Tibial artery (tissue), 4 donors: ENCODE measurements at regions not wholly inside any gene's neighbourhood (a gene's known extent, or its start where the extent isn't known, plus 50 kb on each side); places are given as distances from the start of the nearest gene placed in this dataset.
"Not testable (repeated sequence)": the region's sequence is repeated elsewhere in the genome, so short reads cannot be mapped to it uniquely, and the experiment has no call there.

ENCODE experiments used
- DNase-seq, 2 donors: peaks; one replicate each; pipeline ENCODE4 v3.0.0-alpha.2; 2019
- H3K27ac ChIP-seq, 2 donors: fragments of 200-600 bp; sonication (generic) in 1 of 2; 1 replicate in 1 of 2; 2 replicates in 1 of 2; pipeline ENCODE4 v1.5.1; 2018 to 2019; ENCODE audit warnings: mild to moderate bottlenecking in 1 of 2
- H3K27me3 ChIP-seq, 2 donors: fragments of 200-600 bp; sonication (generic) in 1 of 2; one replicate each; pipeline versions ENCODE4 v1.5.1 to v1.6.0; 2016 to 2019
- H3K36me3 ChIP-seq, 3 donors: fragments of 200-600 bp; sonication (generic) in 2 of 3; one replicate each; pipeline ENCODE4 v1.5.1; 2016 to 2019; ENCODE audit warnings: mild to moderate bottlenecking in 2 of 3
- H3K4me1 ChIP-seq, 4 donors: fragments of 200-600 bp; sonication (generic) in 2 of 4; 1 replicate in 3 of 4; 2 replicates in 1 of 4; pipeline ENCODE4 v1.5.1; 2016 to 2019
- H3K4me3 ChIP-seq, 2 donors: fragments of 200-600 bp; sonication (generic) in 1 of 2; 1 replicate in 1 of 2; 2 replicates in 1 of 2; pipeline ENCODE4 v1.5.1; 2018 to 2019; ENCODE audit warnings: mild to moderate bottlenecking in 2 of 2
- H3K9me3 ChIP-seq, 3 donors: fragments of 200-600 bp; sonication (generic) in 1 of 3; one replicate each; pipeline ENCODE4 v1.5.1; 2016 to 2019
- intact Hi-C: fragments of 100-400 bp; cut with DNase I; formaldehyde crosslinking; loops from one replicate; pipeline ENCODE4 v1.15.0; 2023; ENCODE audit warnings: low total_unique reads
- TF ChIP-seq, protein P1 (sequence below), 2 experiments: fragments of 200-600 bp in 1 of 2; fragments of 450-650 bp in 1 of 2; IDR thresholded peaks; one replicate each; pipeline ENCODE4 v1.5.1; 2017 to 2019; ENCODE audit warnings: antibody characterized with exemption in 2 of 2, mild to moderate bottlenecking in 1 of 2, moderate library complexity in 1 of 2

DNA sequence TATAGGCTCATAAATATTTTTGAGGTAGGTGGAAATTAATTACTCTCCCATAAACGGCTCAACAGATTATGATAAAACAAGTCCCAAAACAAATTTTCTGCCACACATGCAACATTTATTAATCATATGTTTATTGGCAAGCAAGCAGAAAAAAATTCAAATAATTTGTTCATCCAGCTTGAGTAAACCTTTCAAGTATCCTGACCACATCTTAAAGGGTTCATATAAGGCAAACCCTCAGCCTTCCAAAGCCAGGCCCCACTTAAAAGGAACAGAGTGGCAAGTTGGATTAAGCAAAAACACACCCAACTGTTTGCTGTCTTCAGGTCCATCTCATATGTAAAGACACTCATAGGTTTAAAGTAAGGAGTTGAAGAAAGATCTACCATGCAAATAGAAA, 1042.3 kb downstream of the DIPK2A start:
- TF ChIP-seq, protein P1, sequence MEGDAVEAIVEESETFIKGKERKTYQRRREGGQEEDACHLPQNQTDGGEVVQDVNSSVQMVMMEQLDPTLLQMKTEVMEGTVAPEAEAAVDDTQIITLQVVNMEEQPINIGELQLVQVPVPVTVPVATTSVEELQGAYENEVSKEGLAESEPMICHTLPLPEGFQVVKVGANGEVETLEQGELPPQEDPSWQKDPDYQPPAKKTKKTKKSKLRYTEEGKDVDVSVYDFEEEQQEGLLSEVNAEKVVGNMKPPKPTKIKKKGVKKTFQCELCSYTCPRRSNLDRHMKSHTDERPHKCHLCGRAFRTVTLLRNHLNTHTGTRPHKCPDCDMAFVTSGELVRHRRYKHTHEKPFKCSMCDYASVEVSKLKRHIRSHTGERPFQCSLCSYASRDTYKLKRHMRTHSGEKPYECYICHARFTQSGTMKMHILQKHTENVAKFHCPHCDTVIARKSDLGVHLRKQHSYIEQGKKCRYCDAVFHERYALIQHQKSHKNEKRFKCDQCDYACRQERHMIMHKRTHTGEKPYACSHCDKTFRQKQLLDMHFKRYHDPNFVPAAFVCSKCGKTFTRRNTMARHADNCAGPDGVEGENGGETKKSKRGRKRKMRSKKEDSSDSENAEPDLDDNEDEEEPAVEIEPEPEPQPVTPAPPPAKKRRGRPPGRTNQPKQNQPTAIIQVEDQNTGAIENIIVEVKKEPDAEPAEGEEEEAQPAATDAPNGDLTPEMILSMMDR (IDR thresholded peaks at IDR 0.05), result no peak
- Histone ChIP-seq H3K4me1 (no peaks in the 10 kb centered on the region), H3K27me3 (no peaks in the 10 kb centered on the region), H3K9me3 (no peaks in the 10 kb centered on the region), H3K4me3 (no peak overlapping the region), H3K27ac (no peak overlapping the region), H3K36me3 (no peaks in the 10 kb centered on the region)
- intact Hi-C loops, result no loop called here
- DNase-seq, result no peak

DNA sequence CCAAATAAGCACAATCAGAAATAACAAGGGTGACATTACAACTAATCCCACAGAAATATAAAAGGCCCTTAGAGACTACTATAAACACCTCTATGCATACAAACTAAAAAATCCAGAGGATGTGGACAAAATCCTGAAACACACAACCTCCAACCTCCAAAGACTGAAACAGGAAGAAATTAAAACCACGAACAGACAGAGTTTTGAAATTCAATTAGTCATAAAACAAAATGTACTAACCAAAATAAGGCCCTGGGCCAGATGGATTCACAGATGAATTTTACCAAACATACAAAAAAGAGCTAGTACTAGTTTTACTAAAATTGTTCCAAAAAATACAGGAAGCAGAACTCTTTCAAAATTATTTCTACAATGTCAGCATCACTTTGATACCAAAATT, 1043.6 kb downstream of the DIPK2A start:
- Histone ChIP-seq H3K27ac (no peak overlapping the region), H3K27me3 (no peaks in the 10 kb centered on the region), H3K9me3 (no peaks in the 10 kb centered on the region), H3K4me1 (no peaks in the 10 kb centered on the region), H3K4me3 (no peak overlapping the region), H3K36me3 (no peaks in the 10 kb centered on the region)
- no peak for DNase-seq
- TF ChIP-seq, protein P1 (IDR thresholded peaks at IDR 0.05), result no peak
- intact Hi-C loops, result no loop called here

DNA sequence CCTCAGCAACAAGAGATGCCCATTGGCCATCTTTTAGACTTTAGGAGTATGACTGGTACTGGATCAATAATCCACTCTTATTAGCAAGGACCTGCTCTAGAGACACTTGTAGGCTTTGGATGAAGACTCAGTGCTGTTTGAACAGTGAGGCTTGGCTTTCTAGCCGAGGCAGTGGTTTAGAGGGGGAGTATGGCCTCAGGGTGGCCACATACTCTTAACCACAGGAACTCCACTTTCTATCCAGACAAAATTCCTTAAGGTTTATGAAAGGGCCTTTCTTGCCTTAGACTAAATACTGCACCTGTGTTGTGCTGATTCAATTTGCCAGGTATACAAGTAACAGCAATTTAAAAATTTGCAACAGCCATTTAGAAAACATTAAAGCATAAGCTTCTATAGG, 1046.3 kb downstream of the DIPK2A start:
- no peaks in the 10 kb centered on the region for H3K4me1 ChIP-seq
- no peaks in the 10 kb centered on the region for H3K36me3 ChIP-seq
- H3K9me3 ChIP-seq, result no peaks in the 10 kb centered on the region
- no peak for DNase-seq
- H3K27me3 ChIP-seq, result no peaks in the 10 kb centered on the region
- intact Hi-C loops, result no loop called here
- no peak overlapping the region for H3K27ac ChIP-seq
- TF ChIP-seq, protein P1 (IDR thresholded peaks at IDR 0.05), result no peak
- H3K4me3 ChIP-seq, result no peak overlapping the region

DNA sequence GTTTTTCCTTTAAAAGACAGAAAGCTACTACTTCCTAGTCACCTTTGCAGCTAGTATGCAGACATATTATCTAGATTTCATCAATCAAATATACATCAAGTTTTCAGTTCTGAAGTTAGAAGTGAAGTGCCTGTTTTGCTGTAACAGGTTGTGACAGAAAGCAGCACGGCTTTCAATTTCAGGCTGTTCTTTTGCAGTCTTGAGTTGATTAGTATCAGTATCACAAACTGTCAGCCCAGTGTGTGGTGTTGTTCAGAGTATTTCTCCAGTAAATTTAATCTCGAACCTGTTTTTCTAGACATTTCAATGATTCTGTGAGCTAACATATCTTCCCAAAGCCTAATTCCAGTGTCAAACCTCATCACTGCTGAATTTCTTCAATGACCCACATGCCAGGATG, 1050.8 kb downstream of the DIPK2A start:
- Histone ChIP-seq H3K27me3 (no peaks in the 10 kb centered on the region), H3K27ac (no peak overlapping the region), H3K4me1 (no peaks in the 10 kb centered on the region), H3K9me3 (no peaks in the 10 kb centered on the region), H3K36me3 (no peaks in the 10 kb centered on the region), H3K4me3 (no peak overlapping the region)
- intact Hi-C loops, result no loop called here
- TF ChIP-seq, protein P1 (IDR thresholded peaks at IDR 0.05), result no peak
- DNase-seq, result no peak

DNA sequence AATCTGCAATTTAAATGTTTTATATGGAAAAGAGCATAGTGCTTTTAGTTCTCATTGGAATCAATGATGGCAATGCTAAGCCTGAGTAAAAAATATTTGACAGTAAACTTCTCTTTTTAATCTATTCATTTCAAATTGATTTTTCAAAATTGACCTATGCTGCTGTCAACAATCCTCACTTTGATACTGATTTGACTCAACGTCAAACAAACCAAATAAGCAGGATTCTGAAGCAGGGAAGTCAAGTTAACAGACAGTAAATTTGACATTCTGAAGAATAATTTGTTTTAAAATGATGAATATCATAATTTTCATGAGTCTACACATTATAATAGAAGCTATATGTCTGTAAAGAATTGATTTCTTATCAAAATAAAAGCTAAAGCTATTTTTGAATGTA, 1053.1 kb downstream of the DIPK2A start:
- DNase-seq, result no peak
- Histone ChIP-seq H3K4me1 (no peaks in the 10 kb centered on the region), H3K27me3 (no peaks in the 10 kb centered on the region), H3K27ac (no peak overlapping the region), H3K9me3 (no peaks in the 10 kb centered on the region), H3K4me3 (no peak overlapping the region), H3K36me3 (no peaks in the 10 kb centered on the region)
- TF ChIP-seq, protein P1 (IDR thresholded peaks at IDR 0.05), result no peak
- intact Hi-C loops, result no loop called here

DNA sequence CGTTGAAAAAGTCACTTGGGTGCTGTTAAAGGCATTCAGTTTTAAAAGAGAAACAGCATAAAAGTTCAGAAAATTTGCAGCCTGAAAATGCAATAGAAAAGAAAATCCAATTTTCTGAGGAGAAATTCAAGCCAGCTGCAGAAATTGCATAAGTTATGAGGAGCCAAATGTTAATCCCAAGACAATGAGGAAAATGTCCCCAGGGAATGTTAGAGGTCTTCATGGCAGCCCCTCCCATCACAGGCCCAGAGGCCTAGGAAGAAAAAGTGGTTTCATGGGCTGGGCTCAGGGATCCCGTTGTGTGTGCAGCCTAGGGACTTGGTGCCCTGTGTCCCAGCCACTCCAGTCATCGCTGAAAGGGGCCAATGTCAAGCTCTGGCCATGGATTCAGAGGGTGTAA, 1055.6 kb downstream of the DIPK2A start:
- intact Hi-C loops, H3K27ac ChIP-seq, DNase-seq, H3K4me3 ChIP-seq, H3K27me3 ChIP-seq, H3K4me1 ChIP-seq, H3K36me3 ChIP-seq, H3K9me3 ChIP-seq: not testable (repeated sequence)
